EL (cell line): ENCODE measurements at regions not wholly inside any gene's neighbourhood (a gene's known extent, or its start where the extent isn't known, plus 50 kb on each side); places are given as distances from the start of the nearest gene placed in this dataset.
"Not testable (repeated sequence)": the region's sequence is repeated elsewhere in the genome, so short reads cannot be mapped to it uniquely, and the experiment has no call there.

Experiments used
- DNase-seq: peaks from one replicate; pipeline ENCODE4 v3.0.0-alpha.2; 2016

- no peak for DNase-seq
Observed at GRCh38 chr11:70595452-70595851, 197.1 kb downstream of the CTTN start.

DNA sequence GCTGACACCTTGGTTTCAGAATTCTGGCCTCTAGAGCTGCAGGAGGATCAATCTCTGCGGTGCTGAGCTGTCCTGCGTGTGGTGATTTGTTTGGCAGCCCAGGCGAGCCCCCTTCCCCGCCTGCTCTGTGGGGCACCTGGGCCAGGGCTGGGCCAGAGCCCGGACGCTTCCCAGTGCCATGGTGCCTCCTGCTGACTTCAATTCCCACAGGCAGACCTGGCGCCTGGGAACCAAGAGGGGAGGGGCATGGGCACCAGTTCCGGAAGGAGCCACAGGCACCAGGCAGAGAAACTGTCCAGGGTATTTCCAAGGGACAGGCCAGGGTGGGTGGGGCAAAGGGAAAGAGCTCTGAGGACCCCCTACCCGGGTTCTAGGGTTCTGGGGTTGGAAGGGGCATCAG lies 197.8 kb downstream of the CTTN start:
- no peak for DNase-seq

DNA sequence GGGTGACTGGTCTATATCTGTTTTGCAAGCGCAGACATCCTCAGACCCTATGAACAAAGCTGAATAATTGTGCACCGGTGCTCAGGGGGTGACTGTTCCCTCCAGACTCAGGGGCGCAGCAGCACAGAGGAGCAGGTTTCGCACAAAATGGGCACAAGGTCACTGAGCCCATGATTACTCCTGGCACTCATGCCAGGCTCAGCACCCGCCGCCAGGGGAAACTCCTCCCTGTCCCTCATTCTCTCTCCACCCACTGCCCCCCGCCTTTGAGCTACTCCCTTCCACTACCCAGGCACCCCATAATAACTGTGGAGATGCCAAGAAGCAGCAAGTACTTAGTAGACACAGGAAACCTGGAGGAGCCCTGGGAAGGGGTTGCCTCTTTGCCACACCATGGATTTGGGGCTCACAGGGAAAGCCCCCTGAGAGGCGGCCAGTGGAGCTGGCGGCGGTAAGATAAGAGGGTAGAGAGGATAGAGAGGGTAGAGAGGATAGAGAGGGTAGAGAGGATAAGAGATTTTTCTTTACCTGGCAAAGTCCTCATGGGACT lies 198.8 kb downstream of the CTTN start:
- no peak for DNase-seq

DNA sequence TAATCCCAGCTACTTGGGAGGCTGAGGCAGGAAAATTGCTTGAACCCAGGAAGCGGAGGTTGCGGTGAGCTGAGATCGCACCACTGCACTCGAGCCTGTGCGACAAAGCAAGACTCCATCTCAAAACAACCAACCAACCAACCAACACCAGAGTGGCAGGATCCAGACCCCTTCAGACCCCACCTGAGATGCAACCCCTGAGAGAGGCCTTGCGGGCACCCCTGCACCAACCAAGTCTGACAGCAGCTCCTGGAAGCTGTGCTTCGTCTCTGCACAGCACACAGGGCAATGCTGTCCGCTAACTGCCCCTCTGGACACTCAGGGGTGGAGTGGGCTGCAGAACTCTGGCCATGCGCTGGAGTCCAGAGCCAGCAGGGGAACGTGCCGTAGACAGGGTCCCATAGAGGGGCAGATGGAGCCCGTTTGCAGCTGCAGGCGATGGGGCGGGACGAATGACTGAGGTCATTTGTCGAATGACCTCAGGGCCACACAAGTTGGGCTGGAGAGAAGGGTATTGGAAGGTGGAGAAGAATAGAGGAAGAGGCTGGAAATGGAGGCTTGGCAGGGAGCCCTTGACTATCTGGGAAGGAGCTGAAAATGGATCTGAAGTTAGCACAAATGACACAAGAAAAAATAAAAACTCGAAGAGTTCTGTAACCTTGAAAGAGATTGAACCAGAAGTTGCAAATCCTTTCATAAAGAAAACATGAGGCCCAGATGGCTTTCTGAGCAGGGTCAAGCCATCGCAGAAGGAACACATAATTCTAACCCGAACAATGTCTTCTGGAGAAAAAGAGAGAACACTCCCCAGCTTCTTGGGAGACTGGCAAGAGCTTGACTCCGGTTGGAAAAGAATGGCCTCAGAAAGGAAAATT lies 199.7 kb downstream of the CTTN start:
- no peak for DNase-seq

DNA sequence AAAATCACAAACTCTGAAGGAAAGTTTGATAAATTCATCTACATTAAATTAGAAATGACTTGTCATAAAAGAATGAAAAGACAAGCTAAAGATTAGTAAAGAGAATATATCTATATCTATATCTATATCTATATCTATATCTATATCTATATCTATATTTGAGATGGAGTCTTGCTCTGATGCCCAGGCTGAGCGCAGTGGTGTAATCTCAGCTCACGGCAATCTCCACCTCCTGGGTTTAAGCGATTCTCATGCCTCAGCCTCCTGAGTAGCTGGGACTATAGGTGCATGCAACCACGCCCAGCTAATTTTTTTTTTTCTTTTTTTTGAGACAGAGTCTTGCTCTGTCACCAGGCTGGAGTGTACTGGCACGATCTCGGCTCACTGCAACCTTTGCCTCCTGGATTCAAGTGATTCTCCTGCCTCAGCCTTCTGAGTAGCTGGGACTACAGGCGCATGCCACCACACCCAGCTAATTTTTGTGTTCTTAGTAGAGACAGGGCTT lies 202.6 kb downstream of the CTTN start:
- DNase-seq: not testable (repeated sequence)

DNA sequence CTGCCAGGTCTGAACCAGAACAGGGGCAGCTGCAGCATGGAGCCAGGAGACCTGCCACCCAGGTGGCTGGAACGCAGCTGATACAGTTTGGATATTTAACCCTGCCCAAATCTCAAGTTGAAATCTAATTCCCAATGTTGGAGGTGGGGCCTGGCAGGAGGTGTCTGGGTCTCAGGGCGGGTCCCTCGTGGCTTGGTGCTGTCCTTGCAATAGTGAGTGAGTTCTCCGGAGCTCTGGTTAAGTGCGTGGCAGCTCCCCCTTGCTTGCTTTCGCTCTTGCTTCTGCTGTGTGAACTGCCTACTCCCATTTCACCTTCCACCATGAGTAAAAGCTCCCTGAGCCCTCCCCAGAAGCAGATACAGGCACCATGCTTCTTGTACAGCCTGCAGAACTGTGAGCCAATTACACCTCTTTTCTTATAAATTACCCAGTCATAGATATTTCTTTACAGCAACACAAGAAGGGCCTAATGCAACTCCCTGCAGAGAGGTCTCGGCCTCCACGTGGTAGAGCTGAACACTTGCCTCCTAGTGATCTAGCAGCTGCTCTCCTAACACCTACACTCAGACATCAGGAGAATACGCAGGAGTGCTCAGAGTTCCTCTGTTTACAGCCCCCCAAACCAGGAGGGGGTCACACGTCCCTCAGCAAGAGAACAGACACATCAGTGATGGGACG lies 203.7 kb downstream of the CTTN start:
- no peak for DNase-seq

DNA sequence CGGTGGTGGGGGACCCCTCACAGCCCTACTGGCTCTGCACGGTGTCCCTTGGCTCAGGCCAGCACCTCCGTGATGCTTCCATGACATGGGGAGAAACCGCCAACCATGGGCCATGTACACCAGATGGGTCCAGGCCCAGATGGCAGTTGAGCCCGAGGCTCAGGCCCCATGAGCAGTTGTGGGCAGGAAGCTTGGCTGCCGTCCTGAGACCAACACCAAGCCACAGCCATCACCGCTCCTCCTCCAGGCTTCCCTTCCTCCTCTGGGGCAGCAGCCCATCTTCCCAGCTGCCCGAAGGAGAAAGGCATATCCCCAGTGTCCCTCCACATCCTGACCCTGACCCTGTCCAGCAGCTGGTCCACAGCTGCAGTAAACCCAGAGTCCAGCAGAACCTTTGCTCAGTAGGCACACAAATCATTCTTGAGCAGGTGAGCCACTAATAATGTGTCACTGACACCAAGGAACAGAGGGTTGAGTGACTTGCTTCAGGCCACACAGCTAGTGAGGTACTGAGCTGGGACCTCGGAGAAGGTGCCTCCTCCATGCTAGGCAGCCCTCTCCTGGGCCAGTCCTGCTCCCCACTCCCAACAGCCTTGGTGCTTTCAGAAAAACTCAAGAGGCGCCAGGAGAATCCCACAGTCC lies 204.9 kb downstream of the CTTN start:
- DNase-seq: no peak

DNA sequence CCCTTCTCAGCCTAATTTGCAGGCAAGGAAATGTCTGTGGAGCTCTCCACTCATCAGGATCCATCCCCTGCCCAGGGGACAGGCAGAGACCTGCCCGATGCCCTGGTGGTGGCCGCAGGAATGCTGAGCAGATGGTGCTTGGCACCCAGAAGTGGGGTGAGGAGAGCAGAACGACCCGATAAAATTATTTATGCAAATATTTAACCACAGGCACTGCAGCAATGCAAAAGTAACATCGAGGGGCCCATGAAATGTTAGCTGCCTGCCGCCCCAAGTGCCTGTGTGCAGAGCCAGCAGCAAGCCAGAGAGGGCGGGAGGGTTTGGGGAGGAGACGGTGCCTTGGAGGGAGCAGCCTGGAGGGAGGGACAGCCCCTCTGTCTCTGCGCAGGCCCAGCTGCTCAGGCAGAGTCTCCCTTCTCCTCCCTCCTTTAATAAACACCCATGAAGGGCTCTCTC lies 205.5 kb downstream of the CTTN start:
- no peak for DNase-seq

- no peak for DNase-seq
Observed at GRCh38 chr11:70604221-70604620, 205.9 kb downstream of the CTTN start.

- DNase-seq: no peak
Observed at GRCh38 chr11:70604630-70605467, 206.5 kb downstream of the CTTN start.

DNA sequence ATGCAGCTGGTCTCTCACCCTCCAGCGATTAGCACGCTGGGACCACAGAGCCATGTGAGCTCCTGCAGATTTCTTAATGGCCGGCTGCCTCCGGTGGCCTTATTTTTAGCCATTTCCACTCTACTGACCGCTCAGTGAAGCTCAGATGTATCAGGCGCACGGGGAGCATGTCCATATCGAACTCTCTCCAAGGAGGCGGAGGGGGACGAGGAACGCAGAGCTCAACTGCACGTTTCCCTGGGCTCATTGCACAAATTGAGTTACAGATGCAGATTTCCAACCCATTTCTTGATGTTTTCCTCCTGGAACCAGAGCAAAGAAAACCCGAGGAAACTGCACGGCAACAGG lies 207.1 kb downstream of the CTTN start:
- no peak for DNase-seq

GRCh38 chr11:70605846-70606245 lies 207.5 kb downstream of the CTTN start:
- no peak for DNase-seq

DNA sequence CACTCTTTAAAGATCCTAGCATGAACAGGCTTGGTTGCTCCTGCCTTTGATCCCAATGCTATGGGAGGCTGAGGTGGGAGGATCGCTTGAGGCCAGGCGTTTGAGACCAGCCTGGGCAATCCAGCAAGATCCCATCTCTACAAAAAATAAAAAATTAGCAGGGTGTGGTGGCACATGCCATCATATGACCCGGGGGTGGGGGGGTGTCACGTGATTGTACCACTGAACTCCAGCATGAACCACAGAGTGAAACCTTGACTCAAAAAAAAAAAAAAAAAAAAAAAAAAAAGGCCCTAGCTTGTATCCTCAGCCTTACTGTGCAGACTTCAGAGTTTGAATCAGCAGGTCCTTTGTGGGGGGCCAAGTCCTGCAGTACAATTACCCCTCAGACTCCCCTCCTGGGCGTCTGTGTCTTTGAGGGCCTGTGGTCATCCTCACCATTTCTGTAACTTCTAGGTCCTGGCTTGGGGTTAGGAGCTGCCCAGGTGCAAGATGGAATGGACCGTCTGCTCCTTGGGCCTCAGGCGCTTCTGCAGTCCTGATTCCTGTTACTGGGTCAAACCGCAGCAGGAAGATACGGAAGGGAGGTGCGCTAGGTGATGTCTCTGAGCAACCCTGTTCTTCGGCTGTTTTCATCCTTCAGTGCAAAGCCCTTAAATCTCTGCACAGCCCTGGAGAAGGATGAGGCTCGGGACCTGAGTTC lies 208.1 kb downstream of the CTTN start:
- no peak for DNase-seq

GRCh38 chr11:70606951-70607330 lies 208.6 kb downstream of the CTTN start:
- DNase-seq: no peak

DNA sequence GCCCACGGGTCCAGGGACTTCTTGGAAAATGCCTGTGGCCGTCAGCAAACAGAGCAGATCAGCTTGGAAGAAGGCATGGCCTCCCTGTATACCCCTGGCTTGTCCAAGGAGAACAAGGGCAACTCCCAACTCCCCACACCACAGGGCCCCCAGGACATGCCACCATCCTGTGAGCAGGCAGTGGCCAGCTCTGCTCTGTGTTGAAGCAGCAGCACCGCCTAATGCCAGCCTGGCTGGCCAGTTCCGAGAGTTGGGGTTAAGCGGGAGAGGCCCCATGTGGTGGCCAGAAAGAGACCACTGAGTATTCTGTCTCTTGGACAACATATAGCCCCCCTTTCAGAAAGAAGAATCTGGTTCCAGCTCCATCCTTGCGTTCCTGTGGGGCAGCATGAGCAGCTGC lies 209.2 kb downstream of the CTTN start:
- DNase-seq: no peak

- no peak for DNase-seq
Observed at GRCh38 chr11:70608568-70609470, 210.5 kb downstream of the CTTN start.

DNA sequence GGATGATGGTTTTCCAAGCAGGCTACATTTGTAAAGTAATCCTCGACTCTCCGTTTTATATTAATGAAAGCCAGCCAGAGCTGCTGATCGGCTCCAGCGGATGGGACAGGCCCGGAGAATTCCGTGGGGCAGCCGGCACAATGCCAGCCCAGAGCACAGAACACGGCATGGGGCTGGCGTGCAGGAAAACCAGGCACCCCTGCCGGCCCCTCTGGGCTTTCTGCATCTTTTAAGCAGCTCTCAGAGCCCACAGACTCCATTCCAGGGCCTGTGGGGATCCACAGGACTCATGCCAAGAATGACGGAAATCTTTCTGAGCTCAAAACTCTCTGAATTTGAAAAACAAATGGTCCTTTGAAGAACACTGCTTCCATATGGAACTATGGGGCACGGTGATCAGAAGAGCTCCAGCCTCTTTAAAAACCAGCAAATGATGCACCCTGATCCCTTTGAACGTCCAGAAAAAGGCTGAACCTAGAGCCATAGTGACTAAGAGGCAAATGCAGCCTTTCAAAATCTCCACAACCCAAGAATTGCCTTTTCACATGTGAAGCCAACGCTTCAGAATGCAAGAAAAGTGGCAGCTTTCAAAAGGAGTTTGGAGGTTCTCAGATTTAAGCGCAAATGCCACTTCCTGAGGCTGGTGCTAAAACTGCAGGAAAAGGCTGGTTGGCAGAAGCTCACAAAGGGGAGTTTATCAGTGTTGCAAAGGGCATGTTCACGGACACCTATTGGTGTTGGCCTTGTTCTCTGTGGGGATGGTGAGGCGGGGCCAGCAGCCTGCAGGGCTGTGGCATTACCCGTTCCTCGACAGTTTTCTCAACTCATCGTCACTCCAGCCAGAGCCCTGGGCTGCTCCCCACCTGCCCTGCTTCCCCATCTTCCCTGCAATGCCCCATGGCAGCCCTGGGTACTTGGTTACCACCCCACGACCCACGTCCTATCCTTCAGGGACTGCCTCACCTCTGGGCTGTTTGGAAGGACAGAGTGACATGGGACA lies 212.5 kb downstream of the CTTN start:
- no peak for DNase-seq

DNA sequence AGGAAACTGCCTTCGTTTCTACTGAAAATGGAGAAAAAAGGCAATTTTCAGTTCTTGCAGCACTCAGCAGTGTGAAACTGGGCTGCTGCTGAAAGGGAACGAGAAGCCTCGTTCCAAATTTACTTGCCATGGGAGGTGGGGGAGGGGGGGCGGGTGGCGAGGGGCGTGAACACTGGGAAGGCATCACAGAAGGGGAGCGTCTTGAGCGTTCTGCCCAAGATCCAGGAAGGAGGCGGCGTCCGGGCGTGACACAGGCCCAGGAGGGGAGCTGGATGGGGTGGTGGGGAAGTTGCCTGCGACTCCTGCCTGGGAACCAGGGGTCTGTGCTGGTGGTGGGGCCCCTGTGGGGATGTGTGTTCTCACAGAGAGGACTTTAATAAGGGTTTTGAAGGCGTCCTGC lies 213.5 kb downstream of the CTTN start:
- no peak for DNase-seq

DNA sequence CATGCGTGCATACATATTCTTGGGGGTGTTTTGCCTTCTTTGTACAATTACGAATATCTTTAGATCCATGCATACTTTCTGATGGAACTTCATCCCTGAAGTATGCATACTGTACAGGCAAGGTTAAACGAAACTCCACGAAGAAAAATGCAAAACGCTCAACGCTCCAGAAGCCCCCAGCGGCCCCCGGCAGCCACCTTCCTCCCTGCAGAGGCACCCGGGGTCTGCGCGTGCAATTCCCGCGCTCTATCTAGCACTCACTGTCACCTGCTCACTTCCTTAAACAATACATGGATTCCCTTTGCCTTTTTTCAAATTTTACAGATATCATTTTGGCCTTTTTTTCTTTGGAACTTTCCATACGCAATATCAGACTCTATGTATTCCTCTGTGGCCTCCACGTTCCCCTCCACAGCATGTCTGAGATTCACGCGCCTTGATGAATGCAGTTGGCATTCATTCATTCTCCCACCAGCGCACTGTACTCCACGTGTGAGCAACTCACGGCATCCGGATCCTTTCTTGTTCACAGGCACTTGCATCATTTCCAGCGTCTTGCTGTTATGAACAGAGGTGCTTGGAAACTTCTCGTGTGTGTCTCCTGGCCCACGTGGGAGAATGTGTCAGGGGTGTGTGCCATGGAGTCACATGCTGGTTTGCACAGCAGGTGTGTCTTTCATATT lies 214.3 kb downstream of the CTTN start:
- DNase-seq: no peak
